ENCODE measurements at regions not wholly inside any gene's neighbourhood (a gene's known extent, or its start where the extent isn't known, plus 50 kb on each side); places are given as distances from the start of the nearest gene placed in this dataset.

DNA sequence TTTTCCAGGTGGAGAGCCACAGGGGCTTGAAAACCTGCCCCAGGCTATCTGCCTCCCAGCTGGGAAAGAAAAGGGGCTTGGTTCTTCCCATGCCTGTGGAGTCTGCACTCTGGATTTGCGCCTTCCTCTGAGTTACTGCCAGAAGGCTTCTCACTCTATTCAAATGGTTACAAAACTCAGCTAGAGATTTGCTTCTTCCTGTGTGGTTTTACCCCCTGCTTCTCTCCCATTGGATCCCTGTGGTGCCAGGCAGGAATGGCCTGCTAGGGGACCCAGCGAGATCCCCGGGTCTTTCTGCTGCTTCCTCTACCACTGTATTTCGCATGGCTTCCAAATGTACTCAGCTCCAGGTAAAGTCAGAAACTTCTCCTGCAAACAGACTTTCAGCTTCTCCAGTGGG lies 192.0 kb upstream of the HS3ST5 start:
- TF ChIP-seq, protein P1, sequence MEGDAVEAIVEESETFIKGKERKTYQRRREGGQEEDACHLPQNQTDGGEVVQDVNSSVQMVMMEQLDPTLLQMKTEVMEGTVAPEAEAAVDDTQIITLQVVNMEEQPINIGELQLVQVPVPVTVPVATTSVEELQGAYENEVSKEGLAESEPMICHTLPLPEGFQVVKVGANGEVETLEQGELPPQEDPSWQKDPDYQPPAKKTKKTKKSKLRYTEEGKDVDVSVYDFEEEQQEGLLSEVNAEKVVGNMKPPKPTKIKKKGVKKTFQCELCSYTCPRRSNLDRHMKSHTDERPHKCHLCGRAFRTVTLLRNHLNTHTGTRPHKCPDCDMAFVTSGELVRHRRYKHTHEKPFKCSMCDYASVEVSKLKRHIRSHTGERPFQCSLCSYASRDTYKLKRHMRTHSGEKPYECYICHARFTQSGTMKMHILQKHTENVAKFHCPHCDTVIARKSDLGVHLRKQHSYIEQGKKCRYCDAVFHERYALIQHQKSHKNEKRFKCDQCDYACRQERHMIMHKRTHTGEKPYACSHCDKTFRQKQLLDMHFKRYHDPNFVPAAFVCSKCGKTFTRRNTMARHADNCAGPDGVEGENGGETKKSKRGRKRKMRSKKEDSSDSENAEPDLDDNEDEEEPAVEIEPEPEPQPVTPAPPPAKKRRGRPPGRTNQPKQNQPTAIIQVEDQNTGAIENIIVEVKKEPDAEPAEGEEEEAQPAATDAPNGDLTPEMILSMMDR (IDR thresholded peaks at IDR 0.05; ENCODE audit: insufficient read depth, low read depth, low read length): no peak
- no peak for DNase-seq (ENCODE audit: low read depth)

DNA sequence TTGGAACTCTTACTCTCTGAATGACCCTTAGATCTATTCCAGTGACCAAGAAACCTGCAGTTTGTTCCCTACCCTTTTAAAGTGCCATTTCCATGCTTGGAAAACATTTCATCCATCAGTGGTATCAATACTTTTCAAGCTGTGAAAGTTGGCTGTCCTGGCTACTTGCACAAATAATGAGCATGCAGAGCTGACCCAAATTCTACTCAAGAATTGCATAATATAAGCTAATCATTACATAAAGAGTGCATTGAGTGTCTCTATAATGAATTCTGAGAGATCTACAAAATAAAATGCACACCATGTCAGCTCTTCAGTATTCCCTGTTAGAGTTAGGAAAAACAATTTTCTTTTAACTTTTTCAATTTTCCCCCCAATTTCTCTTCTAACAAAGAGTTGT lies 181.3 kb upstream of the HS3ST5 start:
- TF ChIP-seq, protein P1 (IDR thresholded peaks at IDR 0.05; ENCODE audit: insufficient read depth, low read depth, low read length): no peak
- DNase-seq (ENCODE audit: low read depth): no peak
- no peak overlapping the region for H3K4me3 ChIP-seq (ENCODE audit: low read depth, low read length)

More for the DNA sequence above, 192.0 kb upstream of the HS3ST5 start:
- no peak overlapping the region for H3K4me3 ChIP-seq (ENCODE audit: low read depth, low read length)

DNA sequence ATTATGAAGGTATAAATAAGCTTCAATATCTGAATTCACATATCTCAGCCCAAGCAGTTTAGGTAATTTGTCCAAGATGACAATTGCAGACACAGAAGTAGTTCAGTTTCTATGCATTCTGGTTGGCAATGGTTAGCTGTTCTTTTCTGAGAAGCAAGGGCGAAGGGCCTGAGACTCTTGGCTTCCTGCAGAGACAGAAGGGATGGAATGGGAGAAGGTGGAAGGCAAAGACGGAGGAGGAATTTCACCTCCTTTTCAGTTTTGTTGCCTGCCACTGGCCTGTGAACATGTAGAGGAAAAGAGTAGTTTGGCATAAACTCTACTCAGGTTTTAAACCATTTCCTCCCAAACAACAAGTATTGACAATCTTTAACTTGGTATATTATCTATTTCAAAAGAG lies 180.7 kb upstream of the HS3ST5 start:
- no peak overlapping the region for H3K4me3 ChIP-seq (ENCODE audit: low read depth, low read length)
- DNase-seq (ENCODE audit: low read depth): no peak
- TF ChIP-seq, protein P1 (IDR thresholded peaks at IDR 0.05; ENCODE audit: insufficient read depth, low read depth, low read length): no peak

DNA sequence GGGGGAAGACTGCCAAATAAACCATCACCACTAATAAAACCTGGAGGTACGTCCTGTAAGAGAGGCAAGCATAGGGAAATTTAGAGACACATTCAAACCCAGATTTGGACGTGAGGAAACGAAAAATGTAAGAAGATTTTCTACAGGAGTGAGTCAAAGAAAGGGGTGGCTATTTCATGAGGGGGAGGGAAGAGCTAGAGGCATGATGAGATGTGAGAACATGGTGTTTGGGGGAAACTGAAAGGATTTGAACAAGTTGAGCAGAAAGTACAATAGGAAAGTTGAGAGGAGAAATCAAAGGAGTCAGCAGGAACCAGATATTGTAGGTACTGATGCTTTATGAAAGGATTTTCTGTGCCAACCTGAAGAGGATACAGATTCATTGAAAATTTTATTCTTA lies 179.1 kb upstream of the HS3ST5 start:
- H3K4me3 ChIP-seq (ENCODE audit: low read depth, low read length): no peak overlapping the region
- TF ChIP-seq, protein P1 (IDR thresholded peaks at IDR 0.05; ENCODE audit: insufficient read depth, low read depth, low read length): no peak
- DNase-seq (ENCODE audit: low read depth): no peak

DNA sequence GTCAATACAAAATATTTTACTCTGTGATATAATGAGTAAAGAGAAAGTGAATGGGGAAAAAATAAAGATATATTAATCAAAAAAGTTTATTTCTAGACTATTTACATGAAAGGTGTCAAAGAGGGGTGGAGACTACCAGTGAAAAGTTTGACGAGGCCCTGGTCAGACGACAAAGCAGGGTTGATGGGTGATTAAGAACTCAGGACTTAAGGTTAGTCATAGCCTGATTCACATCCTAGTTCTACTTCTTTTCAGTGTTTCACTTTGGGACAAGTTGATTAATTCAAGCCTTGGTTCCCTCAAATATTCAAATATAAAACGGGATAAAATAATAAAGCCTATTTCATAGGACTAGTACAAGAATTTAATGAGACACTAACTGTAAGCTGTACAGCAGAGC lies 178.2 kb upstream of the HS3ST5 start:
- no peak overlapping the region for H3K4me3 ChIP-seq (ENCODE audit: low read depth, low read length)
- no peak for DNase-seq (ENCODE audit: low read depth)
- TF ChIP-seq, protein P1 (IDR thresholded peaks at IDR 0.05; ENCODE audit: insufficient read depth, low read depth, low read length): no peak

DNA sequence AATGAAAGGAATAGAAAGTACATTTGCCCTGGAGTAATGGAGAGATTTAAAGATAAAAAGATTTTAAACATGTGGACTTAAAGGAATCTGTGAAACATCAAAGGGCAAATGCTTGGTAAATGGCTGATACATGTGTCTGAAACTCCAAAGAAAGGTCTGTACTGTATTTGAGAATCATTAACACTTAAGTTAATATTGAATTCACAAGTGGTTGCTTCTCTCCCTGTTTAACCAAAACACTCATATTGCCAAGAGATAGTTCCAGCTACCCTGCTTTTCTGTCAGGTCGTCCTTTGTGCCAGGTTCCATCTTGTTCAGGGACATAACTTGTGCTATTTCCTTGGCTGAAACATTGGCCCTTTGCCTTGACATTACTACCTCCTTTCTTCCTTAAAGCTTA lies 171.3 kb upstream of the HS3ST5 start:
- DNase-seq (ENCODE audit: low read depth): no peak
- TF ChIP-seq, protein P1 (IDR thresholded peaks at IDR 0.05; ENCODE audit: insufficient read depth, low read depth, low read length): no peak
- H3K4me3 ChIP-seq (ENCODE audit: low read depth, low read length): no peak overlapping the region

DNA sequence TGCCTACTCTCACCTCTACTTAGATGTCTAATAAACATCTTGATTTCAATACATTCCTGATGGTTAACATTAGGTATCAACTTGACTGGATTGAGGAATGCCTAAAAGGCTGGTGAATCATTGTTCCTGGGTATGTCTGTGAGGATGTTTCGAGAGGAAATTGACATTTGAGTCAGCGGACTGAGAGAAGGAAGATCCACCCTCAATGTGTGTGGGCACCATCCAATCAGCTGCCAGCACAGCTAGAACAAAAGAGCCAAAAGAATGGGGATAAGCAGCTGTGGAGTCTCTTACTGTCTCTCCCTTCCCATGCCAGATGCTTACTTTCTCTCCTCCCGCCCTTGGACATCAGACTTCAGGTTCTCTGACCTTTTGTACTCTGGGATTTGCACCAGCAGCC lies 128.6 kb upstream of the HS3ST5 start:
- H3K4me3 ChIP-seq (ENCODE audit: low read depth, low read length): no peak overlapping the region
- TF ChIP-seq, protein P1 (IDR thresholded peaks at IDR 0.05; ENCODE audit: insufficient read depth, low read depth, low read length): no peak

More for the DNA sequence above, 128.6 kb upstream of the HS3ST5 start:
- DNase-seq (ENCODE audit: low read depth): no peak

Data from fibroblast of villous mesenchyme (primary cell).